Frontal cortex (tissue), 3 donors: ENCODE measurements at regions not wholly inside any gene's neighbourhood (a gene's known extent, or its start where the extent isn't known, plus 50 kb on each side); places are given as distances from the start of the nearest gene placed in this dataset.
A peak's percentile ranks its signal among the peaks of the same experiment; 100 is the strongest.

ENCODE experiments used
- DNase-seq, 2 donors: peaks; one replicate each; pipeline ENCODE4 v3.0.0; 2012; ENCODE audit warnings: low spot score in 2 of 2
- FAIRE-seq: peaks from 2 replicates; lab custom pipeline; 2012; peaks lifted over from hg19 to GRCh38; lab: Jason Lieb, UNC
- donor health status: control.
- donor health status: control.
- donor health status: control.

DNA sequence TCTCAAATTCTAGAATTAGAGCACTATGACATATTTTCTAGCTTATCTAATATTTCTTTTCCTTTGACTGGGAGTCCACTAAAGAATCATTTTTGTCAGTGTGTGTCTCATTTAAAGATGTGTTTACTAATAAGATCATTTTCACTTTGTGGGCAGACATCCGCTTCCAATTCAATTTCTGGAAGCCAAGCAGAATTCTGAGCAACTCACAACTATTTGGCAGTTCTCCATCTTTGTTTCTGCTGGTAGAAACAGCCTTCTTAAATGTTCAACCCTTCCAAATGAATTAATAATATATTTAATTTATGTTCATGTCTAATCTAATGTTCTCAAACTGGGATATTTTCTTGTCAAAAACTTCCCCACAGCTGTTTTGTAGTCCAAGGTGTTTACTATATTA lies 411.8 kb downstream of the KCTD12 start:
- no peak for DNase-seq
- FAIRE-seq, result no peak

DNA sequence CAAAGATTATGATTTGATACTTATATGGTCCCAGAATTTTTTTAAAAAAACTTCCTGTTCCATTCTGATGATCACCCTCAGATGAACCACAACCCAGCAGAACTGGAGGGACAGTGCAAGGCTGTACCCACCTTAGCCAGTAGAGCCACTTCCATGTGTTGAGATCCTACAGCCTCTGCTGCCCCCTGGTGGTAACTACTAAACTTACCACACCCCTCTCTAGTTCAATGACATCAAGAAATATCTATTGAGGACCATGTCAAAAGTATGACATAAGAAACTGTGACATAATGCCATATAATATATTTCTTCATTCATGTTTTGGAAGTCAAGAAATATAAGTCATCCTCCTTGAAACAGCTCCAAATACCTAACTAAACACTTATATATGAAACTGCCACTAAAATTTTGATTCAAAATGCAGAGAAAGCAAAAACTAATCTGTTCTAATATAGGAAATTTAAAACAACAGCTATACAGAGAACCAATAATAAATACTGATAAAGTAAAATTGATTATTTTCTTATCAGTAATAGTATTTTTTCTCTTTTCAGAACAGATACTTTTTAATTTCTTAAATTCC lies 412.6 kb downstream of the KCTD12 start:
- peak; percentile 5 to 14 for DNase-seq
- FAIRE-seq, result peak; percentile 87

DNA sequence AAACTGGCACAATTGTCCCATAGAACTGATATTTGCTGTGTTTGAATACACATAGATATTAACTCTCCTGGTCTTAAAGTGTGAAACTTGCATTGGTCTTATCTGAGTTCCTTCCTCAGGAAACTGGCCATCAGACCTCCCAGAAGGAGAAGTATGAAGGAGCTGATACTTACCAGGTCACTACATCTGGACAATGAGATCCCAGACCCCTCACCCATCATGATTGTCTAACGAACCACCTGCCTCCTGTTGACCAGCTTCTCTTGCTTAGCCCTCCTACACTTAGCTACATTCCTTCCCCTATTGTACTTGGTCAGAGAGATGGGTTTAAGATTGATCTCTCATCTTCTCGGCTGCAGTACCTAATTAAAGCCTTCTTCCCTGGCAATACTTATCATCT lies 413.3 kb downstream of the KCTD12 start:
- DNase-seq (no peak), FAIRE-seq (no peak)

DNA sequence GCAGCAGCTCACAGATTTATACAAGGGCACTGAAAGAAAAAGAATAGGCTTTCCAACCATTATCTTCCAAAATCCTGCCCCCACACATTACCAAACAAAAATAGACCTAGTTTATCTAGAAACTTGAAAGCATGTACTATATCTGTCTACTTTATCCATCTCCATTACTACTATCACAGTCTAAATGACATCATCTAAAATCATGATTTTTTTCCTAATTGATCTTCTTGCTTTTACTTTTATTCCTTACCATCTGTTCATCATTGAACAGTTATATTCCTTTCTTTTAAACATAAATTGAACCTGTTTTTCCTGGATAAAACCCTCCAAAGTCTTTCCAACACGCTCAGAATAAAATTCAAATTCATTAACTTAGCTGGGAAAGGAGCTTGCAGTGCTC lies 414.7 kb downstream of the KCTD12 start:
- no peak for FAIRE-seq

DNA sequence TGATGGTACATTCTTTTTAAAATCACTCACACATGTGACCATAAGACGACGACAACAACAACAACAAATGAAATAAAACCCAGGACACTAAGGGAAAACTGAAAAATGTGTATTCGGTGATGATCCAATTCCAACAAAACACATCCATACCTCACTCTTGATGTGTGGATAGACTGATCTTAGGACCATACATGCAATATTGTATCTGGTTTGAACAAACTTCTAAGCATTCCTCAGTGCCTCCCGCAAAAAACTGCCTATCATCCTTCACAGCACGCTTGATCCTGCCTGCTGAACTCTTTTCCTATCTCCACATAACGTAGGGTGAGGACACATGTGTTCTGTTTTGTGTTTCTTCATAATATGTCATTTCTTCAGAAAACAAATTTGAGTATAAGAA lies 415.2 kb downstream of the KCTD12 start:
- no peak for FAIRE-seq
- no peak for DNase-seq

More for the DNA sequence above, 414.7 kb downstream of the KCTD12 start:
- no peak for DNase-seq

DNA sequence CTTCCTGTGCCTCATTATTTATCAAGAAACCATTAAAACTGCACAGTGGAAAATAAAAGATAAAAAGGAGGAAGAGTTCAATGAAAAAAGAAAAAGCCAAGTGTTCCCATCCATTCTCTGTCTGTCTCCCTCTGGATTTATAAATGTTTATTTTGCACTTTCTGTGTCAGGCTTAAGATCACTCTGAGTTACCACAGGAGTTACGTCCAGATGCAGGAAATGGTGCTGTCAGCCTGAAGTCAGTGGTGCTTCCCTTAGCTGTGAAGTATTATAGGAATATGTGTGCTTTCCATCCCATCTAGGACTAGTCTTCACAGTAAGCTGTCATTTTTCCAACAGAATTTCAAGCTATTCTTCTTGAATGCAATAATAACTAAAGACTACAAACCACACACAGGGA lies 420.2 kb downstream of the KCTD12 start:
- FAIRE-seq, result no peak
- no peak for DNase-seq

DNA sequence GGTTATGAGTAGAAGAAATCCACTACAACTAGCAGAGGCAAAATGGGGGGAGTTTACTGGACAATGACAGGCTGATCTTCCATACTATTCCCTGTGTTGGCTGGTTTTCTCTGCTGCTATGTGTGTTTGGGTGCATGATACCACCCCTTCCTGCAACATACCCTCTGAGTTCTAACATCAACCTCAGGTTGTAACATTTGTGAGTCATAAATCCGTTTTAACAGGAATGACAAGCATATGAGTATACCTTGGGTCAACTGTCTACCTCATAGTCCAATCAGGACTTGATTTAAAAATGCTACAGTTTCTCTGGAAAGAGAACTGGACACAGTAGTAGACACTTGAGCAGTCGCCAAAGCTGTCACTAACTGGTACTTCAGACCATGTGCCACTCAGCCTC lies 422.9 kb downstream of the KCTD12 start:
- DNase-seq, result no peak
- no peak for FAIRE-seq

DNA sequence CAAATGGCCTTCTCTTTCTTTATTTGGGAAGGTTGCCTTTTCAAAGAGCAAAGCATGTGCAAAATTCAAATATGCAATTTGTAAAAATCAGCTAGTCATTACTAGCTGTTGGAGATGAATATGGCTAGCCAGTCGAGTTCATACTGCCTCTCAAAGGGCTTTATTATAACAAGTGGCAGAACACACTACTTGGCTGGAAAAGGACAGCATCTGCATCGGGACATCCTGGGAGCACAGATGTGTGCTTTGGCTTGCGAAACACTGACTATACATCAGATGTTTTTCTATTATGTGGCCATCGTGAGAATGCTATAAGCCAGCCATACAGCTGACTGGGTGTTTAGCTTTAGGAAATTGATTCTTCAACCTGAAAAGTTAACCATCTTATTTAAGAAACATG lies 424.2 kb downstream of the KCTD12 start:
- FAIRE-seq (no peak), DNase-seq (no peak)

DNA sequence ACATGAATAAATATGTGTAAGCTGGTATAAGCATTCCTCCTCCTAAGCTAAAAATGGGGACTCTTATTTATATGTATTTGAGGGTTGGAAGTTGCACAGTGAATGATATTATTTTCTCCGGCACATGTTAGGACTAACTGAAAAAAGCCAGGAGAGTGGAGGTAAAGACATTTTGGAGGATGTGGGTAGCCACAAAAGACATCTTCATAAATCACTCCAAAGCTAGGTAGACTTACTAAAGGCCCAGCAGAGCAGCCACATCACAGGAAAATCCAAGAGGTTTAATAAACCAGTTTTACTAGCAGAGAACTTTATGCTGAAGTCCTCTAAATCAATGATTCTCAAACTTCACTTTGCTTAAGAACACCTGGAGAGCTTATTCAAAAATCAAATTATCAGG lies 424.7 kb downstream of the KCTD12 start:
- FAIRE-seq (no peak), DNase-seq (no peak)

DNA sequence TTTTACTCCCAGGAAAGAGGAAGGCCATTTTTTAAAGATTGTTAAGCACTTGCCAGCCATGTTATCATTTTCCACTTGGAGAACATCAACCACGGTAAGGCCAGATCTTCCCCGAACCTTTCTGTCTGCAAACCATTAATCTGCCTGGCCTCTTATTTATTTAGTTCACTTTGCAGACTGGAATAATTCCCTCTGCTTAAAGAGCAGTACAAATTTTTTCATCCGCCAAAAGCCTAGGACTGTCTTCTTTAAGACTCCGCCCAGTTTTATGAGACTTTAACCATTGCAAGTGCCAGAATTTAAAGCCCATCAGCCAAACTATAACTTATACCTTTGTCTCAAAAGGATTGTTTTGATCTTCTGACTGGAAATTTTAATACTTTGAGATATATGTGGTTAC lies 426.3 kb downstream of the KCTD12 start:
- no peak for FAIRE-seq
- no peak for DNase-seq

DNA sequence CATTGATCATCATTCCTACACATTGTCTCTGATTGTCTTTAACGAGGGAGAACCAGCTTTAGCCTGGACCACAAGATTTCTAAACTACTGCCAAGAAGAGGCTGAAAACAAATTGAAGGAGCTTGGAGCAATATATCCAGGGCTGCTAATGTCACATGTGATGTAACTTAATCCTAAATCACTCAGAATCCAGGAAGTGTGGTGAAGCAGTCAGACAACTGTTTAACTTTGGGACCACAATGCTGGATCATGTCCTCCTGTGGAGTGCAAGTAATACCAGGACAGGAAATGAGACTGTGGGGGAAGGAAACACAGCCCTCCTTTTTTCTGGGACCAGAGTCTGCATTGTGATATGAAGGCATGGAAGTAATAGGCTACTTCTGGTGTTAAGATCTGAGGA lies 430.2 kb downstream of the KCTD12 start:
- no peak for FAIRE-seq

DNA sequence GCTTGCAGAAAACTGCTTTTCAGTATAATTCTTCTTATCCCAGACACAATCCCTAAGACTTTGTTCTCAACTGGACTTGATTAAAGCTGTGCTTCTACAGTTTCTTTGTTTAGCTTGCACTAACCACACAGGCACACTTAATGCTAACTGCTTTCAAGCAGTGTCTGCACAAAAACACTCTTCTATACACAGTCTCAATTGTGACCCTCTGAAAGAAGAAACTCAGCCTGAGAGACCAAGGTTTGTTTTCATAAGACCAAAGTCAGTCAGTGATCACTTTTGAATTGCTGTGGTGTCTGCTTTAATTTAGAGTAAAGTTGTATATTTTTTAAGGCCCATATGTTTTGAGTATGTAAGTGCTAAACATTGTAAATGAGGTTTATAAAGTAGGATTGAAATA lies 431.2 kb downstream of the KCTD12 start:
- FAIRE-seq (no peak), DNase-seq (no peak)

More for the DNA sequence above, 430.2 kb downstream of the KCTD12 start:
- no peak for DNase-seq

DNA sequence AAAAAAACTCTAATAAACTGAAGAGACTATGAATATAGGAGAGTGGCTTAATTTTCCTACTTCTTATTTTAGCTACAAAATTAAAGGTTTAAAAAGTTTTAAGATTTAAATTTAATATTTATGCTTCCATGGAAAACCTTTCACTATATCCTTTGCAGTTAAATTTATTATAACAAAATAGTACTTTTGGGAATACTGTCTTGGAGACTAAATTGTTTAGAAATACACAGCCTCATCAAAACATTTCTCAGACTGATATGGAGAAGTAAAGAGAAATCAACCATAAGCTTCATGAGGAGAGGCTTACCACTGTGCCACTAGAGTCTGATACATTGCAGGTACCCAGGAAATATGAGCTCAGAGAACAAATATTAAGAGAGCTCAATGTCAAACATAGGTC lies 436.5 kb downstream of the KCTD12 start:
- DNase-seq (no peak), FAIRE-seq (no peak)

DNA sequence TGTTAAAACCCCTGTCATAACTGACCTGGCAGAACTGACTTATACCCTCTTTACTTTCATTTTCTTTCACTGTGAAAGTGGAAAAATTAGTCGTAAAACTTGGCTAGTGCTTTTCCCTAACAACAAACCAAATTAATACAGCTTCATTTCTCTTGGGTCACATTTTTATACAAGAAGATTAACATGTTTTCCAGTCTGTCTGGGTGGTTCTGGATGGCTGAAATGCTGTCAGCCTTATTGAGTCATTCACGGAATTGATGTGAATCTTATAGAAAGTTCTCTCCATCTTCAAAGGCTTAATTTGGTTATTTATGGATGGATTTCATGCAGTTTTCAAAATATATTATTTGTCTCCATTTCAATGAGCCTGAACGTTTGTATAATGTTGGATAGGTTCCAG lies 440.0 kb downstream of the KCTD12 start:
- FAIRE-seq (no peak), DNase-seq (no peak)

DNA sequence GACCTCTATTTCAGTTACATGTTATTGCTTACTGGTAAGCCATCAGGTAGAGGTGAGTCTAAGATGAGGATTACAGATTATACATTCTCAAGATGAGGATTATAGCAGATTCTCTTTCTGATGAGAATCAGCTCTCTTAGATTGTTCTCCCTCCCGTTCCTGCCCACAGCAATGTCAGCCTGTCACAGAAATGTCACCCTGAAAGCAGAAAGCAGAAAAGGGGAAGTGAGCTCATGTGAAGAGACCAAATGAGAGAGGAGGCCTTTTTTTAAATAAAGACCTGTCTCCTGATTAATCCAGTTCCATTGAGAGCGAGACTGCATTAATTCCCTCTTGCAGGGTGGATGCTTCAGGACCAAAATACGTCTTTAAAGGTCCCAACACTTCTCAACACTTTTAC lies 445.6 kb downstream of the KCTD12 start:
- DNase-seq (no peak), FAIRE-seq (no peak)

DNA sequence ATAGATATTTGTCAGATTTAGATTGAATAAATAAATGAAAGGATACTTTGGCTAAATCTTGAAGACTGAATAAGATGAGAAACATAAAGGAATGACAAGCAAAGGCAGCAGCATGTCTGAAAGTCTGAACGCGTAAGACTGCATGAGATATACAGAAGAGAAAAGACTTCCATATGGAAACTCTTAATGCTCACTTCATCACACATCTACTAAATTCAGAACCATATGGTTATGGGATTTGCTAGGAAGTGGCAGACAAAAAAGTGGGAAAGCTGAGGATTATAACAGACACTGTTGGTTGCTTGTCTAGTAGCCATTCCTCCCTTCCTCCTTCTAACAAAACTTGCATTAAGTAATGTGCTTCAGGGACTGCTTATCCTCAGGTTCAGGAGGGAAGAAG lies 446.7 kb downstream of the KCTD12 start:
- no peak for FAIRE-seq
- no peak for DNase-seq

DNA sequence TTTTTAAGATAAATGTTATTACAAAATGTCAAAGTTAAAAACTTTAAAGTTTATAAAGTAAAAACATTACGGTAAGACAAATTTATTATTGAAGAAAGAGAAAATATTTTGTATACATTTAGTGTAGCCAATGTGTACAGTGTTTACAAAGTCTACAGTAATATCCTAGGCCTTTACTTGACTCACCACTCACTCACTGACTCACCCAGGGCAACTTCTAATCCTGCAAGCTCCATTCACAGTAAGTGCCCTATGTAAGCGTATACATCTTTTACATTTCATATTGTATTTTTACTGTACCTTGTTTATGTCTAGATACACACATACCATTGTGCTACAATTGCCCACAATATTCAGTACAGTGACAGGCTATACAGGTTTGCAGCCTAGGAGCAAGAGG lies 448.2 kb downstream of the KCTD12 start:
- no peak for DNase-seq
- FAIRE-seq, result peak; percentile 69

DNA sequence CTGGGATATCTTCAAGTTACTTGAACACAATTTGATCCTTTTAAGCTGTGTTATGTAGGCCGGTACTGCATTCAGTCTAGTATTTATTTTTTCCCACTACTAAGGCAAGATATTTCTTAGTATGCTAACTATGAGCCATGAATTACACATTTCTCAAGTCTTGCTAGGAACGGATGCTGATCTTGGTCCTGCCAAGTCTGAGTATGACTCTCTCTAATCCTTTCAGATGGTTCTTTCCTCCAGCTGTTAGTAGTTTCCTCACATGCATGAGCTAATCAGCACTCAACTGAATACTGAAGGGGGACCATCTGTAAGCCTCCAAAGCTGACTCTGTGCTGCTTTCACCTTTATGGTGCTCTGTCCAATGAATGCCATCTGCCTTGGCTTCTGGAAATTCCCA lies 460.3 kb downstream of the KCTD12 start:
- DNase-seq, result no peak
- FAIRE-seq, result no peak

DNA sequence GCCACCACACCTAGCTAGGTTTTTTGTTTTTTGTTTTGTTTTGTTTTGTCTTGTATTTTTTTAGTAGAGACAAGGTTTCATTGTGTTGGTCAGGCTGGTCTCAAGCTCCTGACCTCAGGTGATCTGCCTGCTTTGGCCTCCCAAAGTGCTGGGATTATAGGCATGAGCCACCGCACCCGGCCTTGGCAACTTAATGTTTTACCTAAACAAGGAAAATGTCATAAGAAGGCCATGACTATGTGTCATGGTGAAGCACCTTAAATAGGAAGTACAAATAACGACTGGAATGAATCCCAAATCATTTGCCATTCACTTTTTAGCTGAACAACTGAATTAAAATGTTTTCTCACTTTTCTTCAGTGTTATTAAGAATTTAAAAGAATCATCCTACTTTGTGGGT lies 465.2 kb downstream of the KCTD12 start:
- no peak for FAIRE-seq

DNA sequence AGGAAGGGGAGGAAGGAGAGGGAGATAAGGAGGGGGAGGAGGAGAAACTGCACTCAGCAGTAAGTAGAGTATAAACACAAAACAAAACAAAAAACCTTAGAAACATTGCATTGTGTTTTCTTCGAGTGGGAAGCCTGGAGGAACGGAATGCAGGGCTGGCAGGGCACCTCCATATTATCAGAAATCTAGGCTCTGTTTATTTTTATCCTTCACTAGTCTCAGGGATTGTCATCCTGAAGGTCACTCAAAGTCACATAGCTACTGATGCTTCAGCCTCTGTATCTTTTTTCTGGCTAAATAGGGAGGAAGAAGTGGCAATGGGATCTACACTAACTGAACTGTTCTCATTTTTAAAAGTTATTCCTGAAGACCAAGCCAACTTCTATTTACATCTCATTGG lies 467.8 kb downstream of the KCTD12 start:
- no peak for DNase-seq
- FAIRE-seq, result no peak

More for the DNA sequence above, 465.2 kb downstream of the KCTD12 start:
- DNase-seq, result no peak

DNA sequence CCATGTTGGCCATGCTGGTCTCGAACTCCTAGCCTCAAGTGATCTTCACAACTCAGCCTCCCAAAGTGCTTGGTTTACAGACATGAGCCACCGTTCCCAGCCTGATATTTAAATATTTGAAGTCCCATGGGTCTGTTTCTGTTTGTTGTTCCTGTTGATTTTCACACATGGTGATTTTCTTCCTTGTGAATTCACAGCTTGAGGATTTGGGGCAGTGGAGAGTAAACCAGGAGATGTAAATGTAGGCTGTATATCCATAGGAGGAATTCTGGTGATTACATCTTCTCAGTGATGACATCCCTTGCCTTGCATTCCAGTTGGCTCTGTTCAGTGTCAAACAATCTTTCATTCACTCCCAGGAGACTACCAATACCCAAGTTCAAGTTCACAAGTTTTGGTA lies 471.9 kb downstream of the KCTD12 start:
- FAIRE-seq (no peak), DNase-seq (no peak)

DNA sequence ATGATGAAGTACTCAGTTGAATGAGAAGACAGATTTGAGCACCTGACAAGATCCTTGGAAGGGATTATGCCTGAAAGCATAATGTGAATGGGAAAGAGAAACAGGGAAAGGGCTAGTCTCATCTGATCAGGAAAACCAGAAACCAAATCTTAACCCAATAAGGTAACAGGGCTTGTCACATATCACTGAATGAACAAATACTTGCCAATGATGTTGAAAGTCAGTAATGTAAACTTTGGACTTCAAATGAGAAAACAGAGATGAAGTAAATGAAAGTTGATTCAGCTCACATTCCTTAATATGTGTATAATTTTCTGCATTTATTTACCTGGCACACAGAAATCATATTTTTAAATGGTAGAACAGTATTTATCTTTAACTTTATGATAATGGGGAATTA lies 480.0 kb downstream of the KCTD12 start:
- no peak for FAIRE-seq
- no peak for DNase-seq

DNA sequence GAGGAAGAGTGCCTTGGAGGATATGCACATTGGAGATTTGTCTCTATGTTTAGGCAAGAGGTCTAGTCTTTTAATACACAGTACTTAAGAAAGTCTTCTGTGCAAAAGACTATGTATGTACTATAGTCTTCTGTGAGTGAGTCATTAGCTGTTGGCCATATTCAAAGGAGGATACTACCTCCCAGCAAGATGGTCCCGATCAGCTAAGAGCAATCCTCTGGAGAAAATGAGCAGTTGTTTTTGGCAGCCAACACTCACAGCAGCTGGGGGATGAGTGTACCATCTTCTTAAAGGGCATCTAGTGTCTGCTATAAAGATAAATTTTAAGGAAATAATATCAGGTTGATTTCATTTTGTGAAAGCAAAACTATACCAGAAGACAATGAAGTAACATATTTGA lies 487.8 kb downstream of the KCTD12 start:
- DNase-seq, result no peak
- FAIRE-seq, result no peak
